ENCODE measurements at regions not wholly inside any gene's neighbourhood (a gene's known extent, or its start where the extent isn't known, plus 50 kb on each side); places are given as distances from the start of the nearest gene placed in this dataset.

DNA sequence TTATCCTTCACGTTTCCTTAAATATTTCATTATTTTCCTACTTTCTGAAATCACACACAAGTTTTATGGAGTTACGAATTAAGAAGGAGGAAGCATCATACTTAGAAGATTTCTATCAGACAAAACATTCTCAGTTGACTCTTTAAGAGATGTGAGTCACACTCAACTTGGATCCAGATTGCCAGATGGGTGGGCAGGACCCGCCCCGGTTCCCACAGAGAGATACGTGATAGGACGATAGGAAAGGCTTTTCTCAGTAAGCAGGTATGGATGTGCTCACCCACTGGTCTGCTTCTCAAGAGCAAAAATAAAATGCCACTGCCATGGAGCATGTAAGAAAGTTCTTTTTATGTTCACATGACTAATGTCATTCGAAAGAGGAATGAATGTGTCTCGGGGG lies 392.6 kb downstream of the MRPL39 start:
- Histone ChIP-seq H3K4me1 (no peaks in the 10 kb centered on the region), H3K27me3 (no peaks in the 10 kb centered on the region), H3K9me3 (no peaks in the 10 kb centered on the region), H3K4me3 (no peak overlapping the region), H3K27ac (no peak overlapping the region), H3K36me3 (no peaks in the 10 kb centered on the region)
- intact Hi-C loops (cut with DNase I) = no loop called here
- TF ChIP-seq CTCF (IDR thresholded peaks at IDR 0.05) = no peak
- no peak for DNase-seq (ENCODE audit: extremely low spot score in 2 of 2)

- DNase-seq (ENCODE audit: extremely low spot score in 2 of 2) = no peak
- Histone ChIP-seq H3K27ac (no peak overlapping the region), H3K36me3 (no peaks in the 10 kb centered on the region), H3K4me3 (no peak overlapping the region), H3K9me3 (no peaks in the 10 kb centered on the region), H3K27me3 (no peaks in the 10 kb centered on the region), H3K4me1 (no peaks in the 10 kb centered on the region)
- TF ChIP-seq CTCF (IDR thresholded peaks at IDR 0.05) (no peak), POLR2AphosphoS5 (IDR thresholded peaks at IDR 0.05; ENCODE audit: insufficient read depth in 1 of 2, low read depth in 1 of 2) (no peak), POLR2A (IDR thresholded peaks at IDR 0.05) (no peak)
- intact Hi-C loops (cut with DNase I) = no loop called here
Measured at GRCh38 chr21:25199944-25200343, 407.3 kb downstream of the MRPL39 start.

GRCh38 chr21:25191141-25191540 lies 416.1 kb downstream of the MRPL39 start:
- no peak for DNase-seq (ENCODE audit: extremely low spot score in 2 of 2)
- H3K4me3 ChIP-seq = no peak overlapping the region
- intact Hi-C loops (cut with DNase I) = no loop called here
- no peaks in the 10 kb centered on the region for H3K27me3 ChIP-seq
- H3K27ac ChIP-seq = no peak overlapping the region
- no peaks in the 10 kb centered on the region for H3K36me3 ChIP-seq
- H3K9me3 ChIP-seq = no peaks in the 10 kb centered on the region
- H3K4me1 ChIP-seq = no peaks in the 10 kb centered on the region
- TF ChIP-seq CTCF (IDR thresholded peaks at IDR 0.05) = no peak
- no peak for TF ChIP-seq POLR2A (IDR thresholded peaks at IDR 0.05)
- no peak for TF ChIP-seq POLR2AphosphoS5 (IDR thresholded peaks at IDR 0.05; ENCODE audit: insufficient read depth in 1 of 2, low read depth in 1 of 2)

- Histone ChIP-seq H3K36me3 (no peaks in the 10 kb centered on the region), H3K4me3 (no peak overlapping the region), H3K9me3 (no peaks in the 10 kb centered on the region), H3K27me3 (no peaks in the 10 kb centered on the region), H3K4me1 (no peaks in the 10 kb centered on the region), H3K27ac (no peak overlapping the region)
- TF ChIP-seq POLR2A (IDR thresholded peaks at IDR 0.05) (no peak), CTCF (IDR thresholded peaks at IDR 0.05) (no peak), POLR2AphosphoS5 (IDR thresholded peaks at IDR 0.05; ENCODE audit: insufficient read depth in 1 of 2, low read depth in 1 of 2) (no peak)
- no peak for DNase-seq (ENCODE audit: extremely low spot score in 2 of 2)
- intact Hi-C loops (cut with DNase I) = loop anchor here (10.0 kb wide), 1 partner anchor 55 kb away; no protein-coding TSS in a partner anchor
Measured at GRCh38 chr21:25189497-25189896, 417.8 kb downstream of the MRPL39 start.

- Histone ChIP-seq H3K36me3 (no peaks in the 10 kb centered on the region), H3K27me3 (no peaks in the 10 kb centered on the region), H3K4me3 (no peak overlapping the region), H3K9me3 (no peaks in the 10 kb centered on the region), H3K27ac (no peak overlapping the region), H3K4me1 (no peaks in the 10 kb centered on the region)
- TF ChIP-seq CTCF (IDR thresholded peaks at IDR 0.05) (no peak), POLR2A (IDR thresholded peaks at IDR 0.05) (no peak), POLR2AphosphoS5 (IDR thresholded peaks at IDR 0.05; ENCODE audit: insufficient read depth in 1 of 2, low read depth in 1 of 2) (no peak)
- no peak for DNase-seq (ENCODE audit: extremely low spot score in 2 of 2)
- intact Hi-C loops (cut with DNase I) = loop anchor here (10.0 kb wide), 1 partner anchor 56 kb away; no protein-coding TSS in a partner anchor
Measured at GRCh38 chr21:25188677-25189079, 418.6 kb downstream of the MRPL39 start.

All from vagina (tissue), 2 donors.